ENCODE measurements at regions not wholly inside any gene's neighbourhood (a gene's known extent, or its start where the extent isn't known, plus 50 kb on each side); places are given as distances from the start of the nearest gene placed in this dataset.

GRCh38 chr2:30336978-30337841, 105.9 kb downstream of the LBH start:
- no peak for TF ChIP-seq CTCF (IDR thresholded peaks at IDR 0.05)
- no peak for TF ChIP-seq POLR2A (IDR thresholded peaks at IDR 0.05)
- no peak for TF ChIP-seq EP300 (IDR thresholded peaks at IDR 0.05)
- TF ChIP-seq POLR2AphosphoS5 (IDR thresholded peaks at IDR 0.05): no peak
- WGBS, 2 donors (ENCODE audit: low coverage in 1 of 2): 89 to 92% methylated on average over 4 to 9 of the region's 16 CpGs
- Histone ChIP-seq H3K4me3 (no peak overlapping the region), H3K27ac (no peak overlapping the region), H3K9me3 (no peaks in the 10 kb centered on the region), H3K27me3 (no peaks in the 10 kb centered on the region), H3K36me3 (no peaks in the 10 kb centered on the region), H3K4me1 (peaks cover 0 to 13% (median 4%) of the 10 kb centered on the region in 3 donors)
- no peak for ATAC-seq

GRCh38 chr2:30338475-30338874, 107.1 kb downstream of the LBH start:
- Histone ChIP-seq H3K4me3 (no peak overlapping the region), H3K27me3 (no peaks in the 10 kb centered on the region), H3K4me1 (peaks cover 0 to 13% (median 4%) of the 10 kb centered on the region in 3 donors), H3K9me3 (no peaks in the 10 kb centered on the region), H3K36me3 (no peaks in the 10 kb centered on the region), H3K27ac (no peak overlapping the region)
- 64 to 69% methylated on average over 2 to 3 of the region's 3 CpGs for WGBS, 2 donors (ENCODE audit: low coverage in 1 of 2)
- TF ChIP-seq POLR2AphosphoS5 (IDR thresholded peaks at IDR 0.05) (no peak), CTCF (IDR thresholded peaks at IDR 0.05) (no peak), EP300 (IDR thresholded peaks at IDR 0.05) (no peak), POLR2A (IDR thresholded peaks at IDR 0.05) (no peak)
- ATAC-seq: no peak

GRCh38 chr2:30339071-30339470, 107.7 kb downstream of the LBH start:
- H3K27ac ChIP-seq: no peak overlapping the region
- no peak for TF ChIP-seq POLR2AphosphoS5 (IDR thresholded peaks at IDR 0.05)
- TF ChIP-seq POLR2A (IDR thresholded peaks at IDR 0.05): no peak
- no peak for TF ChIP-seq EP300 (IDR thresholded peaks at IDR 0.05)
- no peak for TF ChIP-seq CTCF (IDR thresholded peaks at IDR 0.05)
- no peaks in the 10 kb centered on the region for H3K27me3 ChIP-seq
- H3K9me3 ChIP-seq: no peaks in the 10 kb centered on the region
- no peaks in the 10 kb centered on the region for H3K36me3 ChIP-seq
- peaks cover 0 to 13% (median 4%) of the 10 kb centered on the region in 3 donors for H3K4me1 ChIP-seq
- ATAC-seq: no peak
- H3K4me3 ChIP-seq: no peak overlapping the region
- 93 to 96% methylated on average over 2 to 4 of the region's 4 CpGs for WGBS, 2 donors (ENCODE audit: low coverage in 1 of 2)

- no peaks in the 10 kb centered on the region for H3K9me3 ChIP-seq
- H3K36me3 ChIP-seq: no peaks in the 10 kb centered on the region
- H3K27ac ChIP-seq: no peak overlapping the region
- peaks cover 0 to 14% (median 0%) of the 10 kb centered on the region in 3 donors for H3K4me1 ChIP-seq
- WGBS, 2 donors (ENCODE audit: low coverage in 1 of 2): 72 to 83% methylated on average over 5 to 8 of the region's 8 CpGs
- H3K27me3 ChIP-seq: no peaks in the 10 kb centered on the region
- H3K4me3 ChIP-seq: no peak overlapping the region
- ATAC-seq: no peak
- no peak for TF ChIP-seq CTCF (IDR thresholded peaks at IDR 0.05)
- no peak for TF ChIP-seq POLR2AphosphoS5 (IDR thresholded peaks at IDR 0.05)
- no peak for TF ChIP-seq EP300 (IDR thresholded peaks at IDR 0.05)
- TF ChIP-seq POLR2A (IDR thresholded peaks at IDR 0.05): no peak
Measured at GRCh38 chr2:30341500-30342267, 105.4 kb upstream of the LCLAT1 start.
